Activated CD4-positive, alpha-beta T cell treated with anti-CD3 and anti-CD28 coated beads, Interleukin-2, amount 10 ng/mL, durations not matched to agents 7 days and 5 days (primary cell): ENCODE measurements at regions not wholly inside any gene's neighbourhood (a gene's known extent, or its start where the extent isn't known, plus 50 kb on each side); places are given as distances from the start of the nearest gene placed in this dataset.

Experiments
- CTCF ChIA-PET: fragments of 350-600 bp; sonication (Branson Sonifier 250); formaldehyde crosslinking; loops from one replicate; lab custom pipeline; 2021; ENCODE audit warnings: antibody characterized with exemption; lab: Charles Lee
- POLR2A ChIA-PET: fragments of 350-600 bp; sonication (Branson Sonifier 250); formaldehyde crosslinking; loops from one replicate; lab custom pipeline; 2021; ENCODE audit warnings: antibody characterized with exemption; lab: Charles Lee
- DNase-seq: peaks from one replicate; pipeline ENCODE4 v3.0.0-alpha.2; 2020
- H3K27ac Mint-ChIP-seq: one replicate; pipeline ENCODE4 v1.8.0; 2021; ENCODE audit warnings: mild to moderate bottlenecking, moderate library complexity, mixed read lengths
- H3K27me3 Mint-ChIP-seq: one replicate; pipeline ENCODE4 v1.8.0; 2021; ENCODE audit warnings: mixed read lengths
- H3K36me3 Mint-ChIP-seq: one replicate; pipeline ENCODE4 v1.8.0; 2021; ENCODE audit warnings: low read depth, mixed read lengths
- H3K4me1 Mint-ChIP-seq: one replicate; pipeline ENCODE4 v1.8.0; 2021; ENCODE audit warnings: mixed read lengths
- H3K4me3 Mint-ChIP-seq: one replicate; pipeline ENCODE4 v1.8.0; 2021; ENCODE audit warnings: mild to moderate bottlenecking, moderate library complexity, mixed read lengths
- H3K9me3 Mint-ChIP-seq: one replicate; pipeline ENCODE4 v1.8.0; 2021; ENCODE audit warnings: mixed read lengths

DNA sequence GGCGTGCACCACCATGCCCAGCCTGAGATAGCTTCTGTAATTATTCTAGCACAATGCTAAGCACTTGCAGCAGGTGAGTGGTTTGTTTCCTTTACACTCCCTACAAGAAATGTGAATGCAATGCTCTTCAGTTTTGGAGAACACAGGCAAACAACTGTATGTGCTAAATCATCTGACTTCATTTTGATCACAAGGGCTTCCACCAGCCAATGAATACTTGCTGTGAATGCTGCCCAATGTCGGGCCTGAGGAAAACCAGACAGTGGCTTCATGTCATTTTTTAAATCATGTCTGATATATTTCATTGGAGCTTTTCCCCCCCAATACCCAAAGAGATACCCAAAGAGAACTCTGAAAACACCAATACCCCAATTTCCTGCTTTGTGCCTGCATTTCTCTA is 155.6 kb upstream of the XPO1 start:
- Mint-ChIP-seq H3K4me3 (peak overlapping the region; percentile 75), H3K9me3 (no peaks in the 10 kb centered on the region), H3K4me1 (peaks cover 12% of the 10 kb centered on the region), H3K27me3 (no peaks in the 10 kb centered on the region), H3K27ac (no peak overlapping the region), H3K36me3 (no peaks in the 10 kb centered on the region)
- ChIA-PET POLR2A (no interaction called here), CTCF (interaction anchor here (1.0 to 1.2 kb wide), 2 partner anchors 12 to 24 kb away, joined by 4 read pairs; no protein-coding TSS in a partner anchor)
- DNase-seq, result no peak

DNA sequence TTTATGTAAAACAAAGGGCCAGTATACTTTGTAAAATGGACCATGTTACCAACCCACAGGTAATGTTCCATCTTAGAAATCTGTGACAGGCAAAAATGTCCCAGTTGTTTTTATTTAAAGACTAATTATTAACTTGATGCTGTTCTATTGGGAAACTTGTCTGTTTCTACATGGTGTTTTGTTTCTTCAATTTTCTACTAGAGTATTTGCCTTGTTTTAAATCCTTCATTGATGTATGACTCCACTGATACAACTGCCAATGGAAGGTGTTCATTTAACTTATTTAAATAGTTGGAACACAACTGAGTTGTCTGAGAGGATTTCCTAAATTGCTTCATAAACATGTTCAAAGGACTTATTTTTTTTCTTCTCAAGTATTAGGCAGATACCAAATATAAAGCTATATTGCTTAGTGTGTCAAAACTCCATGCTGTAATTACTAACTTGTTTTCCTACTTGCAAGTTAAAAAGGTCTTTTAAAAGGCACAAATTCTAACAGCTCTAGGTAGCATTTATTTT is 152.0 kb upstream of the XPO1 start:
- ChIA-PET POLR2A (no interaction called here), CTCF (no interaction called here)
- Mint-ChIP-seq H3K9me3 (no peaks in the 10 kb centered on the region), H3K36me3 (no peaks in the 10 kb centered on the region), H3K27ac (no peak overlapping the region), H3K27me3 (no peaks in the 10 kb centered on the region), H3K4me3 (no peak overlapping the region), H3K4me1 (peaks cover 12% of the 10 kb centered on the region)
- no peak for DNase-seq

- Mint-ChIP-seq H3K4me1 (peaks cover 12% of the 10 kb centered on the region), H3K4me3 (no peak overlapping the region), H3K27ac (no peak overlapping the region), H3K36me3 (no peaks in the 10 kb centered on the region), H3K9me3 (no peaks in the 10 kb centered on the region), H3K27me3 (no peaks in the 10 kb centered on the region)
- DNase-seq, result no peak
- ChIA-PET POLR2A (no interaction called here), CTCF (no interaction called here)
Observed at GRCh38 chr2:61689568-61689967, 151.4 kb upstream of the XPO1 start.

GRCh38 chr2:61688369-61689334 is 150.5 kb upstream of the XPO1 start:
- ChIA-PET POLR2A (no interaction called here), CTCF (interaction anchor here (0.7 kb wide), 1 partner anchor 1258 kb away, joined by 3 read pairs; no protein-coding TSS in a partner anchor)
- no peak overlapping the region for H3K27ac Mint-ChIP-seq
- H3K27me3 Mint-ChIP-seq, result no peaks in the 10 kb centered on the region
- H3K36me3 Mint-ChIP-seq, result no peaks in the 10 kb centered on the region
- H3K9me3 Mint-ChIP-seq, result no peaks in the 10 kb centered on the region
- H3K4me1 Mint-ChIP-seq, result peaks cover 4% of the 10 kb centered on the region
- no peak overlapping the region for H3K4me3 Mint-ChIP-seq
- DNase-seq, result no peak

GRCh38 chr2:61679096-61679495 is 140.9 kb upstream of the XPO1 start:
- no peak for DNase-seq
- Mint-ChIP-seq H3K9me3 (peaks cover 20% of the 10 kb centered on the region), H3K27ac (no peak overlapping the region), H3K4me3 (no peak overlapping the region), H3K27me3 (peaks cover 1% of the 10 kb centered on the region), H3K36me3 (peaks cover 5% of the 10 kb centered on the region), H3K4me1 (no peaks in the 10 kb centered on the region)
- CTCF ChIA-PET, result no interaction called here
- POLR2A ChIA-PET, result no interaction called here

GRCh38 chr2:61677942-61678341 is 139.8 kb upstream of the XPO1 start:
- no peak for DNase-seq
- Mint-ChIP-seq H3K4me1 (no peaks in the 10 kb centered on the region), H3K27ac (no peak overlapping the region), H3K27me3 (no peaks in the 10 kb centered on the region), H3K9me3 (peaks cover 21% of the 10 kb centered on the region), H3K4me3 (no peak overlapping the region), H3K36me3 (peaks cover 6% of the 10 kb centered on the region)
- CTCF ChIA-PET, result no interaction called here
- POLR2A ChIA-PET, result no interaction called here

DNA sequence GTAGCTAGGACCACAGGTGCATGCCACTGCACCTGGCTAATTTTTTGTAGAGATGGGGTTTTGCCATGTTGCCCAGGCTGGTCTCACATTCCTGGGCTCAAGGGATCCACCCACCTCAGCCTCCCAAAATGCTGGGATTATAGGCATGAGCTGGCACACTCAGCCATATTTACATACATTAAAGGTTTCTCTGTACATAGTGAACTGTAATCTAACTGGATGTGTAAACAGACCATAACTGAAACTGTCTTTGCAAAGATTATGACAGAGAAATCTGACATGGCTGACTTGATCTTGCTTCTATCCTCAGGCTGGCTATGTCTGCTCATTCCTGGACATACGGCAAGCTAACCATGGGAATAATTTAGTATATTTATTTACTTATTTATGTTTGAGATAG is 139.2 kb upstream of the XPO1 start:
- Mint-ChIP-seq H3K27me3 (no peaks in the 10 kb centered on the region), H3K4me3 (no peak overlapping the region), H3K36me3 (peaks cover 6% of the 10 kb centered on the region), H3K4me1 (no peaks in the 10 kb centered on the region), H3K27ac (no peak overlapping the region), H3K9me3 (peaks cover 21% of the 10 kb centered on the region)
- ChIA-PET POLR2A (no interaction called here), CTCF (interaction anchor here (0.7 kb wide), 1 partner anchor 47 kb away, joined by 3 read pairs; no protein-coding TSS in a partner anchor)
- no peak for DNase-seq

DNA sequence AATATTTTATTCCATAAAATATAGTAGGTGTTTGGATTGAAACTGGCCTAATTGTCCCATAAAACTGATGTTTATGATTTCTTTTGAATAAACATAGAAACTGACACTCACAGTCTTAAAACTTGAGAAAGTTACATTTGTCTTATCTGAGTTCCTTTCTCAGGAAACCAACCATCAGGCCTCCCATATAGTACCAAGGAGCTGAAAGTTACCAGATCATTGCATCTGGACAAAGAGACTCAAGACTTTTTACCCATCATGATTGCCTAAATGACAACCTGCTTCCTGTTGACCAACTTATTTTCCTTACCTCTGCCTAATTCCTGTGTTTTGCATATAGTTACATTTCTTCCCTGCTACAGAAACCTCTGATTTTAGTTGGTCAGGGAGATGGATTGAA is 137.0 kb upstream of the XPO1 start:
- H3K36me3 Mint-ChIP-seq, result peaks cover 6% of the 10 kb centered on the region
- peaks cover 19% of the 10 kb centered on the region for H3K4me1 Mint-ChIP-seq
- DNase-seq, result no peak
- CTCF ChIA-PET, result no interaction called here
- POLR2A ChIA-PET, result no interaction called here
- H3K27ac Mint-ChIP-seq, result no peak overlapping the region
- H3K4me3 Mint-ChIP-seq, result no peak overlapping the region
- peaks cover 21% of the 10 kb centered on the region for H3K9me3 Mint-ChIP-seq
- no peaks in the 10 kb centered on the region for H3K27me3 Mint-ChIP-seq

DNA sequence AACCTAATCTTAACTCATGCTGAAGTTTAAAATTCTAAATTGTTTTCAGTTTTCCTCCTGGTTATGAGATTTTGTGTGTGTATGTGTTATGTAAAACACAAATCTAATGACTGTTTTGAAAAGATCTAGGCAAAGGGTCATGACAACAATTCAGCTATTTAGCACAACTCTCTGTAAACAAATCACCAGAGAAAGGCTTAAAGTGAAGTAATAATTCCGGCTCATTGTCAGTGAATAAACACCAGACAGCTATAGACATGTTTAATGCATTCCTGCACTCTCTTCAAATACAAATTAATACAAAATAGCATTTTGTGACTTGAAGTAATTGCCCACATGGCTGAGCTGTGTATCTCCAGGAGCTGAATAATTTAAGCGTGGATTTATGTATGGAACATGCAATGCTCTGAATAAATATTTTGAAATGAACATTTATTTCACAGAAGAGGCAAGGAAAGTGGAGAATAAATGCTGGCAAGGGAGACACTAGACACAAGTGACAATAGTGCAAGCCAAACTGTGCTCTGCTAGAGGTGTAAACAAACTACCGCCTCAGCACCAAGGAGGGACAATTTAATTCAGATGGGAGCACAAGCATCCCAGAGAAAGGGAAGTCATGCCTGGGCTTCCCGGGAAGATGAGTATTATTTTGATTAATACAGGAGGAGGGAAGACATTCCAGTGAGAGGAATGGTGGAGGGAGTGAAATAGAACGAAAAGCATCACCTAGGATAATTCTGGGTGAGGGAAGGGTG is 133.6 kb upstream of the XPO1 start:
- peaks cover 19% of the 10 kb centered on the region for H3K4me1 Mint-ChIP-seq
- peak overlapping the region; percentile 94 for H3K27ac Mint-ChIP-seq
- CTCF ChIA-PET, result interaction anchor here (0.6 to 0.8 kb wide), 2 partner anchors 12 to 23 kb away, joined by 3 read pairs; no protein-coding TSS in a partner anchor
- peaks cover 21% of the 10 kb centered on the region for H3K9me3 Mint-ChIP-seq
- H3K4me3 Mint-ChIP-seq, result peak overlapping the region; percentile 14
- peaks cover 6% of the 10 kb centered on the region for H3K36me3 Mint-ChIP-seq
- POLR2A ChIA-PET, result interaction anchor here (0.6 kb wide), 2 partner anchors 240 to 525 kb away, joined by 4 to 5 read pairs; no protein-coding TSS in a partner anchor
- H3K27me3 Mint-ChIP-seq, result no peaks in the 10 kb centered on the region
- no peak for DNase-seq

- peaks cover 6% of the 10 kb centered on the region for H3K36me3 Mint-ChIP-seq
- CTCF ChIA-PET, result interaction anchor here (0.6 to 0.8 kb wide), 4 partner anchors 11 to 587 kb away, joined by 3 read pairs; no protein-coding TSS in a partner anchor
- peak; percentile 47 for DNase-seq
- POLR2A ChIA-PET, result interaction anchor here (0.6 to 1.0 kb wide), 3 partner anchors 133 to 524 kb away, joined by 3 to 5 read pairs (median 4); partner anchors contain the start of gene XPO1
- peak overlapping the region; percentile 67 for H3K4me3 Mint-ChIP-seq
- peaks cover 19% of the 10 kb centered on the region for H3K4me1 Mint-ChIP-seq
- peaks cover 18% of the 10 kb centered on the region for H3K9me3 Mint-ChIP-seq
- peak overlapping the region; percentile 94 for H3K27ac Mint-ChIP-seq
- H3K27me3 Mint-ChIP-seq, result no peaks in the 10 kb centered on the region
Observed at GRCh38 chr2:61670591-61671501, 132.7 kb upstream of the XPO1 start.

GRCh38 chr2:61664190-61664589 is 126.0 kb upstream of the XPO1 start:
- H3K4me3 Mint-ChIP-seq, result no peak overlapping the region
- peaks cover 4% of the 10 kb centered on the region for H3K4me1 Mint-ChIP-seq
- ChIA-PET CTCF (no interaction called here), POLR2A (no interaction called here)
- H3K27me3 Mint-ChIP-seq, result no peaks in the 10 kb centered on the region
- H3K27ac Mint-ChIP-seq, result no peak overlapping the region
- no peak for DNase-seq
- H3K36me3 Mint-ChIP-seq, result no peaks in the 10 kb centered on the region
- H3K9me3 Mint-ChIP-seq, result no peaks in the 10 kb centered on the region

DNA sequence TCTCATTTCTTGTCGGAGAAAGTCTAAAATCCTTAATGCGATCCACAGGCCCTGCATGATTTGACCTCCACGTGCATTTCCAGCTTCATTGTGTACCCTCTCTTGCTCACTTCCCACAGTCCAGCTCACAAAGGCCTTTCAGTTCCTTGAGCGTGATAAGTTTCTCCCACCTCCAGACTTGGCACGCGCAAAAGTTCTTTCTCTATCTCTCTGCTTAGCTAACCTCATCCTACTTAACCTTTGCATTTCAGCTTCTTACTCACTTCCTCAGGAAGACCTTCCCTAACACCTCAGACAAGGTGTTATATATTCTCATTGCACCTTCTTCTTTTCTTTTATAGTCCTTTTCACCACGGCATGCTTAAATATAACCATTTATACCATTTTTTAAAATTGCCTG is 124.8 kb upstream of the XPO1 start:
- Mint-ChIP-seq H3K27me3 (no peaks in the 10 kb centered on the region), H3K27ac (no peak overlapping the region), H3K36me3 (no peaks in the 10 kb centered on the region), H3K4me1 (peaks cover 4% of the 10 kb centered on the region), H3K9me3 (no peaks in the 10 kb centered on the region), H3K4me3 (no peak overlapping the region)
- DNase-seq, result no peak
- POLR2A ChIA-PET, result no interaction called here
- CTCF ChIA-PET, result no interaction called here
